C4-2B (cell line): ENCODE measurements at regions not wholly inside any gene's neighbourhood (a gene's known extent, or its start where the extent isn't known, plus 50 kb on each side); places are given as distances from the start of the nearest gene placed in this dataset.
A peak's percentile ranks its signal among the peaks of the same experiment; 100 is the strongest.

ENCODE experiments used
- H3K27ac ChIP-seq: fragments of 450-650 bp; 2 replicates; pipeline ENCODE4 v1.5.1; 2017
- CTCF ChIP-seq: fragments of 450-650 bp; conservative IDR thresholded peaks from 2 replicates; pipeline ENCODE4 v1.5.1; 2017; ENCODE audit warnings: mild to moderate bottlenecking
- ZFX ChIP-seq: fragments of 450-650 bp; IDR thresholded peaks from 2 replicates; pipeline ENCODE4 v1.6.1; 2017

GRCh38 chr6:44062771-44063560 lies 64.3 kb downstream of the MRPL14 start:
- TF ChIP-seq ZFX, result no peak
- no peak; the same call in 1 of the 2 replicates for TF ChIP-seq CTCF
- H3K27ac ChIP-seq, result no peak overlapping the region

GRCh38 chr6:44062105-44062770 lies 65.0 kb downstream of the MRPL14 start:
- no peak overlapping the region for H3K27ac ChIP-seq
- TF ChIP-seq CTCF (no peak), ZFX (no peak)

GRCh38 chr6:44061375-44062104 lies 65.7 kb downstream of the MRPL14 start:
- TF ChIP-seq CTCF (no peak), ZFX (no peak)
- H3K27ac ChIP-seq, result no peak overlapping the region

GRCh38 chr6:44060612-44061374 lies 66.5 kb downstream of the MRPL14 start:
- TF ChIP-seq ZFX, result no peak
- TF ChIP-seq CTCF, result no peak
- H3K27ac ChIP-seq, result no peak overlapping the region

GRCh38 chr6:44059359-44060346 lies 67.6 kb downstream of the MRPL14 start:
- TF ChIP-seq ZFX (no peak), CTCF (no peak)
- H3K27ac ChIP-seq, result peak overlapping the region; percentile 39

- peak overlapping the region; percentile 39 for H3K27ac ChIP-seq
- TF ChIP-seq CTCF (no peak), ZFX (no peak)
These were observed 68.5 kb downstream of the MRPL14 start for GRCh38 chr6:44058617-44059358.
